GM21528 (cell line): ENCODE measurements at regions not wholly inside any gene's neighbourhood (a gene's known extent, or its start where the extent isn't known, plus 50 kb on each side); places are given as distances from the start of the nearest gene placed in this dataset.

Source experiments
- ATAC-seq: cut with Tn5 transposase; IDR thresholded peaks from one replicate; pipeline ENCODE4 v1.9.1; 2021; ENCODE audit warnings: mild to moderate bottlenecking, moderate library complexity; ENCODE audit not compliant: unreplicated experiment, low FRiP score

DNA sequence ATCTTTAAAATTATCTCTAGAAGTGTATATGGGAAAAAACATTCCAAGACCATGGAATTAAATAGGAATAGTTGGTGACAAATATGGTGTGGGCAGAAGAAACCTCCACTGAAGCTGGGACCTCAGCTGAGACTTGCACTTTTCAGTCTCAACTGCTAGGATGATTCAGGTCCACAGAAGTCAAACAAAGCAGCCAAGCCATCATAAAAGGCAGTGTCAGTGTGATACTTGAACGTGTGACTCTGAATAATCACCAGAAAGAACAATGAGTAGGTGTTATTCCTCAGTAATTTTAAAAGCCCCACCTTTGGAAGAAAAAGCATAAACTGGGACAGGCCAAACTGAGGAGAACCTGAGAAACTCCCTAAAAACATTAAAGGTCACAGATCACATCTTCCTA is 90.7 kb downstream of the ZNF281 start:
- no peak for ATAC-seq

- ATAC-seq: no peak
Measured at GRCh38 chr1:200317236-200317635, 92.6 kb downstream of the ZNF281 start.

- ATAC-seq: no peak
Measured at GRCh38 chr1:200316148-200316803, 93.6 kb downstream of the ZNF281 start.

DNA sequence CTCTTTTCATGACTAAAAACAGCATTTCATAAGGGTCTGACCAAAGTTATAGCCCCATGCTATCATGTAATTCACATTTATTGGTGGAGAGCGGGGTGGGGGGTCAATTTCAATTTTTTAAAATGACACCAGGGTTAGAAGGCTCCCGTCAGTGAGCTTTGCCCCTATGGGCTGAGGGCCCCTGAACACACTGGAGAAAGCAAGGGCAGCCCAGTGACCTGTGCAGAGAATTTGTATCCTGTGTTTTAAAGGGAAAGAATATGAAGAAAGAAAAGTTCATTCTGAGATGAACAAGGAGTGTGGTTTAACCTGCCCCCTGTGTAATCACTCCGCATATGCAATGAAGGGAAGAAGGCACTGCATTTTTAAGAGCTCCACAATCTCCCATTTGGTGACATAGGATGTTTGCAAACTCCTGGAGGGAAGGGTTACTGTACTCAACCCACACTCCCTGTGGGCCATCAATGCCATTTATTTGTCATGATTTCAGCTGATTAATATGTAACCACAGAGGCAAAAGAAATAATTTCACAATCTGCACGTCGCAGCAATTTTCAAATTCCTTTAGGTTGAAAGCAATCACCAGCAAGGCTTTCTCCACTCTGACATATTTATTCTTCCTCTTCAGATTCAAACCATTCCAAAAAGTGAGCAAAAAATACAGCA is 95.6 kb downstream of the ZNF281 start:
- ATAC-seq: no peak

DNA sequence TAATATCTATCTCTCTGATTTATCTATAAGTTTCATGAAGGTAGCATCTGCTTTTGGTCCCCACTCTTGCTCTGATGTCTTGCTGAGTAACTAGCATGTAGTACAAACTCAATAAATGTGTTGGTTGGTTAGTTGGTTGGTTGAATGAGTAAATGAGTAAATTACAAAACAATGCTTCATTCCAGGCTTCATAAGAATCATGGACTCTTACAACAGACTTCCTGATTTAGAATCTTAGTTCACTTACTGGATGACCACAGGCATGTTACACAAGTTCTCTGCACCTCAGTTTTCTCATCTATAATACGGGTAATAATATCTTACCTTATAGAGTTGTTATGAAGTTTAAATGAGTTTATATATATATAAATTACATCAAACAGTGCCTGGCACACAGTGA is 98.6 kb downstream of the ZNF281 start:
- no peak for ATAC-seq

DNA sequence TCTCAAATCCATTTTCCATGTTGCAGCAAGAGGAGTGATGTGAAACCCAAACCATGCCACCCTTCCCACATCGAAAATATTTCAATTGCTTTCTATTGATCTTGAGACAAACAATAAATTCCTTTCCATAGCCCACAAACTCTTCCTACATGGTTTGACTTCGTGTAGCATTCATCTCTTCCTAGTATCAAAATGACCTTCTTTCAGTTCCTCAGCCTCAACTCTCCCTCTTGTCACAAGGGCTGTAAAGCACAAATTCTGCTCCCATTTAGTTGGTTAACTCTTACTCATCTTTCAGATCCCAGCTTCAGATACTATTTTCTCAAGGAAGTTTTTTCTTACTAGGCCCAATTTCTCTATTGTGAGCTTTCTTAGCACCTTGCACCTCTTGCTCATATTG is 99.0 kb downstream of the ZNF281 start:
- no peak for ATAC-seq

DNA sequence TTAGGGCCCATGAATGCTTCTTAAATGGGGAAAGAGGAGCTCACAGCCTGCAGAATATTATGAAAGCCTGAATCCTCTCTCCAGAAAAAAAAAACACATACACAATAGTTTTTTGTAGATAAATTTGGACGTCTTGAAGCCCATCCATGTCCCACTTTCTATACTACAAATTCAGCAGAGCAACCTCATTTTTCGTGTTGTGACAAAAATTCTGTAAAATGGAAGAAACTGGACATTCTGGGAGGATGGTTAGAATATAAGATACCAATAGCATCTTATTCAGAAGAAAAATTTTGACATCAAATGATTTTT is 102.1 kb downstream of the ZNF281 start:
- no peak for ATAC-seq

DNA sequence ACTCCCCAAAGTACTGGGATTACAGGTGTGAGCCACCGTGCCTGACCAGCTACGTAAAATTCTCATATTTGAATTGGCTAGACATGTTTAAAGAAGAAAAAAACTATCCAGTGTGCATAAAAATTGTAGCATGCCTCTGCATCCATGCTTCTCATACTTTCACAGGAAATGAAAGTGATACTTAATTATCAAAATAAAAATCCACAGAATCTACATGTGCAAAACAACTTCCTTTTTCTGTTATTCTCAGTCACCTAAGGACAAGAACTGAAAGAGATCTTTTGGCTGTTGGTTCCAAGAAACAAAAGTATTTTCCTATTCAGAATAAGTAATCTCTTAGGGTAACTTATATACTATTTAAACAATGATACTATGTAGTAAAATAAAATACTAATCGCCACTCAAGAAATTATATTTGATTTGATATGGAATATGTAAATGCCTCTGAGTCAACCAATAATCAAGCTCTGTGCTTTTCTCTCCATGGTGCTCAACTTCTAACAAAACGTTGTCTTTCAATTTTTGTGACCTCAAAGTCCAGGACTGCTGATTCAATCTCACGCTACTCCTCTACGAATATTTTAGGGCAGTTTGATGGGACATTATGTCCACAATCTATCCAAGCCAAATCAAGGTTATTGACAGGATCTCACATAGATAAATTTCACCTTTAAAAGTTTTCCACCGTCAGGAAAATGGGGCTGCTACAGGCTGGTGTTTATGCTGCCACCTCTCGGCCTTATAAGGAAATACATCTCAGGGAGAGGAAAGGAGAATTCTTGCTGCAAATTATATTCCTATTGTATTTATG is 102.7 kb downstream of the ZNF281 start:
- peak; percentile 59 for ATAC-seq

DNA sequence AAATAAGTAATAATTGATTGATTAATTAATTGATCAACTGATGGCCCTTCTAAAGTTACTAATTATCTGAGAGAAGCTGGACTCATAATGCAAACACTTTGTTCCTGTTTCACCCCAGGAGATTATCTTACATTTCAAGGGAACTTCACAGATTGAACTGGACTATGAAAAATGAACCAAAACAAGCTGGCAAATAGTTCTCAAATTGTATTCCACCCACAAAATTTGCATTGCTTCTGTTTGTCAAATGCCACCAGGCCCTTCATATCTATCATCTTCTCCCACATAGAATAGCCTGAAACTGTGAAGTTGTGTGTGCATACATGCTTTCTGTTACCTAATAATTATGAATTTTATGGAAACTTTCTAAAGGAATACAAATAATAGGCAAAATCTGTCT is 104.0 kb downstream of the ZNF281 start:
- no peak for ATAC-seq

- no peak for ATAC-seq
Measured at GRCh38 chr1:200304171-200304570, 105.7 kb downstream of the ZNF281 start.

- ATAC-seq: no peak
Measured at GRCh38 chr1:200302921-200303290, 106.9 kb downstream of the ZNF281 start.

GRCh38 chr1:200302192-200302920 is 107.5 kb downstream of the ZNF281 start:
- peak; percentile 63 for ATAC-seq

GRCh38 chr1:200301152-200301551 is 108.7 kb downstream of the ZNF281 start:
- ATAC-seq: no peak

- no peak for ATAC-seq
Measured at GRCh38 chr1:200299571-200299970, 110.3 kb downstream of the ZNF281 start.

GRCh38 chr1:200298242-200298641 is 111.6 kb downstream of the ZNF281 start:
- ATAC-seq: no peak

- ATAC-seq: no peak
Measured at GRCh38 chr1:200296091-200296661, 113.7 kb downstream of the ZNF281 start.

DNA sequence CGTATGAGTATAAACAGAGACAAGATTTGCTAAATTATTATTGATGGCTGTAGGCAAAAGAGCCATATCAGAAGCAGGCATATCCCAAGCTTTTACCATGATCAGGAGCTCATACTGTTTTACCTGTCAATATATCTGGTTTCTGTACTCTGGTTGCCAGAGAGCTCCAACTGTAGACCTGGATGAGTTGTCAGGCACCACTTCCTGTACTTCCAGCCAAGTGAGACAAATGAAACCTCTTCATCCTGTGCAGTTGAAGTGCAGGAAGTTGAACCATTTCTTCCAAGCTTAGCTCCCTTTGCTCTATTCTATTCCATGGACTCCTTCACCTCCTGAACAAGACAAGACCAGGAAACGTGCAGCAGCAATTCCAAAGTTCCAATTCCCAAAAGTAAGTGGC is 115.6 kb downstream of the ZNF281 start:
- ATAC-seq: no peak

GRCh38 chr1:200292699-200293098 is 117.1 kb downstream of the ZNF281 start:
- ATAC-seq: no peak

GRCh38 chr1:200291106-200291505 is 118.7 kb downstream of the ZNF281 start:
- ATAC-seq: no peak

DNA sequence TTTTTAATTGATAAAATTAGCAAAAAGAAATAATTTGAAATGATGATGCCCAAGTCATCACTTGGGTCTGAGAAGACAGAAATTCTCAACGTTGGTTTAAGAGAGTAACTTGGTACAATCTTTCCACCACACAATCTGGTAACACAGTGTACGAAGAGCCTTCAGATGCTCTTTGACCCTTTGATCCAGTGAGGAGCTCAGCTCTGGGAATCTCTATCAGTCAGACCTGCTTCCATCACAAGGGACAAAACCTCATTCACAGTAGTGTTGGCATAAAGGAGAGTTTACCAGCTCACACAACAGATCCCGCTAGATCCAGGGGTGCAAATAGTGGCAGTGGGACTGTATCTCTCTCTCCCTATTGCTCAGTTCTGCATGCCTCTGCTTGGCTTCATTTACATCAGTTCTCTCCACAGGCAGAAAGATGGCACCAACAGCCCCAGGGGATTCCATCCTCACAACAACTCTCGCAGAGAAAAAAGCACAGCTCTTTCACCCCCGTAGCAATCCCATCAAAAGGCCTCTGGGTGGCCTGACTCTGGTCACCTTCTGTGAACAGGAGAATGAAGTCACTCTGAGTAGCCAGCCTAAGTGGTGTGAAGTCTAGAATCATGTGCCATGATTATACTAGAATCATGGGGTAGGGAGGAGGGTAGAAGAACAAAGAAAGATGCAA is 119.7 kb downstream of the ZNF281 start:
- no peak for ATAC-seq
